ENCODE measurements at regions not wholly inside any gene's neighbourhood (a gene's known extent, or its start where the extent isn't known, plus 50 kb on each side); places are given as distances from the start of the nearest gene placed in this dataset.

- H3K27me3 Mint-ChIP-seq (ENCODE audit: insufficient read depth), result peaks cover 14% of the 10 kb centered on the region
Measured at GRCh38 chr13:110801044-110801443, 87.5 kb downstream of the ING1 start.

DNA sequence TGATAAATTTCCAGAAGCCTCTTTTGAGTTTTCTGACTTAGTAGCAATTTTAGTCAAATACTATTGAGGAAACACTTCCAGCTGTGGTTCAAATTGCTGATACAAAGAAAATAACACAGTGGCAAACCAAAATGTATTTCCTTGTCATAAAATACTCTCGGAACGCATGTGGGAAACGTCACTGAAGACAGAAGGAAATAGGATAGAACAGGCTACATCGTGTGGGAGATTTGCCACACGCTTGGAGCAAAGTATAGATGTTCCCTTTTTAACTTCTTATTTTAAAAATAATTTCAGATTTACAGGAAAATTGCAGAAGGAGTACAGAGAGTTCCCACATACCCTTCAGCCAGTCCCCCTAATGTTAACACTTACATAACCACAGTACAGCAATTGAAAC is 88.8 kb downstream of the ING1 start:
- no peak for DNase-seq
- Mint-ChIP-seq H3K9me3 (no peaks in the 10 kb centered on the region), H3K4me1 (ENCODE audit: low read depth) (peaks cover 22% of the 10 kb centered on the region), H3K4me3 (no peak overlapping the region), H3K27me3 (ENCODE audit: insufficient read depth) (peaks cover 14% of the 10 kb centered on the region; the same call in 1 of the 2 replicates), H3K36me3 (ENCODE audit: low read depth) (no peaks in the 10 kb centered on the region), H3K27ac (no peak overlapping the region)
- TF ChIP-seq CTCF (IDR thresholded peaks at IDR 0.05), result no peak

More at GRCh38 chr13:110801044-110801443, 87.5 kb downstream of the ING1 start:
- TF ChIP-seq CTCF (IDR thresholded peaks at IDR 0.05), result no peak
- H3K4me3 Mint-ChIP-seq, result no peak overlapping the region
- DNase-seq, result no peak
- H3K27ac Mint-ChIP-seq, result no peak overlapping the region
- H3K4me1 Mint-ChIP-seq (ENCODE audit: low read depth), result peaks cover 25% of the 10 kb centered on the region
- no peaks in the 10 kb centered on the region for H3K36me3 Mint-ChIP-seq (ENCODE audit: low read depth)
- no peaks in the 10 kb centered on the region for H3K9me3 Mint-ChIP-seq

- Mint-ChIP-seq H3K36me3 (ENCODE audit: low read depth) (no peaks in the 10 kb centered on the region), H3K27me3 (ENCODE audit: insufficient read depth) (peaks cover 35% of the 10 kb centered on the region)
Measured at GRCh38 chr13:110806636-110807035, 93.1 kb downstream of the ING1 start.

GRCh38 chr13:110807546-110807945 is 94.0 kb downstream of the ING1 start:
- peaks cover 36% of the 10 kb centered on the region for H3K27me3 Mint-ChIP-seq (ENCODE audit: insufficient read depth)
- no peak overlapping the region for H3K4me3 Mint-ChIP-seq

More at GRCh38 chr13:110806636-110807035, 93.1 kb downstream of the ING1 start:
- H3K4me3 Mint-ChIP-seq, result no peak overlapping the region
- no peak for DNase-seq
- 0 out of 2 replicates have a peak, but pooled peaks cover 7% of the 10 kb centered on the region for H3K4me1 Mint-ChIP-seq (ENCODE audit: low read depth)
- H3K27ac Mint-ChIP-seq, result no peak overlapping the region
- no peaks in the 10 kb centered on the region for H3K9me3 Mint-ChIP-seq
- TF ChIP-seq CTCF (IDR thresholded peaks at IDR 0.05), result no peak

GRCh38 chr13:110808138-110808537 is 94.6 kb downstream of the ING1 start:
- Mint-ChIP-seq H3K4me1 (ENCODE audit: low read depth) (0 out of 2 replicates have a peak, but pooled peaks cover 7% of the 10 kb centered on the region), H3K36me3 (ENCODE audit: low read depth) (no peaks in the 10 kb centered on the region), H3K4me3 (no peak overlapping the region), H3K9me3 (no peaks in the 10 kb centered on the region), H3K27me3 (ENCODE audit: insufficient read depth) (peaks cover 33% of the 10 kb centered on the region), H3K27ac (no peak overlapping the region)
- TF ChIP-seq CTCF (IDR thresholded peaks at IDR 0.05), result no peak
- no peak for DNase-seq

More at GRCh38 chr13:110807546-110807945, 94.0 kb downstream of the ING1 start:
- no peak for DNase-seq
- Mint-ChIP-seq H3K4me1 (ENCODE audit: low read depth) (0 out of 2 replicates have a peak, but pooled peaks cover 7% of the 10 kb centered on the region), H3K27ac (no peak overlapping the region), H3K9me3 (no peaks in the 10 kb centered on the region), H3K36me3 (ENCODE audit: low read depth) (no peaks in the 10 kb centered on the region)
- no peak for TF ChIP-seq CTCF (IDR thresholded peaks at IDR 0.05)
